Choroid plexus epithelial cell (primary cell): ENCODE measurements at regions not wholly inside any gene's neighbourhood (a gene's known extent, or its start where the extent isn't known, plus 50 kb on each side); places are given as distances from the start of the nearest gene placed in this dataset.
"Not testable (repeated sequence)": the region's sequence is repeated elsewhere in the genome, so short reads cannot be mapped to it uniquely, and the experiment has no call there.

Experiments
- DNase-seq: peaks from one replicate; pipeline ENCODE4 v3.0.0-alpha.2; 2010; ENCODE audit warnings: low read depth
- H3K4me3 ChIP-seq: 2 replicates; pipeline ENCODE4 v1.5.1; 2011; ENCODE audit warnings: low read depth, mild to moderate bottlenecking, control low read depth, low read length, moderate library complexity
- TF ChIP-seq, protein P1 (sequence below): conservative IDR thresholded peaks from 2 replicates; pipeline ENCODE4 v1.5.1; 2011; ENCODE audit warnings: low read depth, mild to moderate bottlenecking, control low read depth, inconsistent platforms, low read length, moderate library complexity

- no peak overlapping the region for H3K4me3 ChIP-seq
- no peak for DNase-seq
- TF ChIP-seq, protein P1, sequence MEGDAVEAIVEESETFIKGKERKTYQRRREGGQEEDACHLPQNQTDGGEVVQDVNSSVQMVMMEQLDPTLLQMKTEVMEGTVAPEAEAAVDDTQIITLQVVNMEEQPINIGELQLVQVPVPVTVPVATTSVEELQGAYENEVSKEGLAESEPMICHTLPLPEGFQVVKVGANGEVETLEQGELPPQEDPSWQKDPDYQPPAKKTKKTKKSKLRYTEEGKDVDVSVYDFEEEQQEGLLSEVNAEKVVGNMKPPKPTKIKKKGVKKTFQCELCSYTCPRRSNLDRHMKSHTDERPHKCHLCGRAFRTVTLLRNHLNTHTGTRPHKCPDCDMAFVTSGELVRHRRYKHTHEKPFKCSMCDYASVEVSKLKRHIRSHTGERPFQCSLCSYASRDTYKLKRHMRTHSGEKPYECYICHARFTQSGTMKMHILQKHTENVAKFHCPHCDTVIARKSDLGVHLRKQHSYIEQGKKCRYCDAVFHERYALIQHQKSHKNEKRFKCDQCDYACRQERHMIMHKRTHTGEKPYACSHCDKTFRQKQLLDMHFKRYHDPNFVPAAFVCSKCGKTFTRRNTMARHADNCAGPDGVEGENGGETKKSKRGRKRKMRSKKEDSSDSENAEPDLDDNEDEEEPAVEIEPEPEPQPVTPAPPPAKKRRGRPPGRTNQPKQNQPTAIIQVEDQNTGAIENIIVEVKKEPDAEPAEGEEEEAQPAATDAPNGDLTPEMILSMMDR: no peak
Observed at GRCh38 chr12:73221836-73222235, 949.7 kb downstream of the TRHDE start.

DNA sequence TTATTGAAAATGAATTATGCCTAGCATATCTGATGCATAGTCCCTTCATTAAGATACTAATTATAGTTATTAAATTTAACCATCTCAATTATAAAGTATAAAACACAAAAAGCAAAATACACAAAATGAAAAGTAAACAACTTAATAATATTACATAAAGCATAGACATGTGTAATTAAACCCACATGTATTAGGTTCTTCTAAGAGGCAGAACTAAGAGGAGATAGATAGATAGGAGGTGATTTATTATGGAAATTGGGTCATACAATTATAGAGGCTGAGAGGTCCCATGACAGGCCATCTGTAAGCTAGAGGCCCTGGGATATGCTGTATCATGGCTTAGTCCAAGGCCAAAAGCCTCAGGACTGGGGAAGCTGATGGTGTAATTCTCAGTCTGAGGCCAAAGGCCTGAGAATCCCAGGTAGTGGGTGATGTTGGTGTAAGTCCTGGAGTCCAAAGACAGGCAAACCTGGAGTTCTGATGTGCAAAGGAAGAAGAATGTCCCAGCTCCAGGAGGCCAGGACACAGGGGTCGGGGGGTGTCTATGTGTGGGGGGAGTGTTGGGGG is 953.3 kb downstream of the TRHDE start:
- H3K4me3 ChIP-seq: no peak overlapping the region
- DNase-seq: no peak
- TF ChIP-seq, protein P1: no peak

DNA sequence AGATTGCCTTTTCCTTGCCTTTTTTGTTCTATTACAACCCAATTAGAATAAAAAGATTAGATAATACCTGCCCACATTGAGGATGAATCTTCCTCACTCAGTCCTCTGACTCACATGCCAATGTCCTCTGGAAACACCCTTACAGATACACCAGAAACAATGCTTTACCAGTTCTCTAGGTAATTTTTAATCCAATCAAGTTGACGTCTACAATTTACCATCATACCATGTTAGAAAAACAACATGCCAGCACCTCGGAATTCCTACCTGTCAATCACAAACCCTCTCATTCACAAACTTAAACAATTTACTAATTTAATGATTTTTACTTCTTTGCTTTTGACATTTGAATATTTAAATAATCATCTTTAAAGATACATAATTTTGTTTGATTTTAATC is 953.8 kb downstream of the TRHDE start:
- no peak for DNase-seq
- no peak overlapping the region for H3K4me3 ChIP-seq
- TF ChIP-seq, protein P1: no peak

GRCh38 chr12:73226593-73226992 is 954.4 kb downstream of the TRHDE start:
- no peak overlapping the region for H3K4me3 ChIP-seq
- no peak for DNase-seq
- TF ChIP-seq, protein P1: no peak

GRCh38 chr12:73228828-73229227 is 956.7 kb downstream of the TRHDE start:
- DNase-seq, H3K4me3 ChIP-seq: not testable (repeated sequence)

DNA sequence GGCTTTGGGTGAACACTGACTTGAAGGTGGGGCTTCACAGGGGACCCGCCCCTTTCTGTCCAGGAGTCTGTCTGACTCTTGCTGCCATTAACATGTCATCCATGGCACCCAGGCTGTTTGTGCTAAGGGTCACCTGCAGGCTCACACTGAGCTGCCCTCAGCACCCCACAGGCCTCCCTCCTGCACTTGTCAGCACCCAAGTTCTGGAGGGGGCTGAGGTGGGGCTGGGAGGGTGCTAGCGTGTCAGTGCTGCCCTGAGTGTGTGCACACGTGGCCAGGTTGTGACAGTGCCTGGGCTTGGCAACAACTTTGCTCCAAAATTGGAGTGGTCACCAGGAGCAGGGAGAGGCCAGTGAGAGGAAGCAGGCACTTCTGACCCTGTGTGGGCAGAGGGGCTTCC is 963.2 kb downstream of the TRHDE start:
- TF ChIP-seq, protein P1: no peak
- no peak overlapping the region for H3K4me3 ChIP-seq
- no peak for DNase-seq

- DNase-seq: no peak
- TF ChIP-seq, protein P1: no peak
- H3K4me3 ChIP-seq: no peak overlapping the region
Observed at GRCh38 chr12:73240110-73240509, 967.9 kb downstream of the TRHDE start.
